ENCODE measurements at regions not wholly inside any gene's neighbourhood (a gene's known extent, or its start where the extent isn't known, plus 50 kb on each side); places are given as distances from the start of the nearest gene placed in this dataset.

- no peak for TF ChIP-seq POLR2A (IDR thresholded peaks at IDR 0.05)
- no peak for TF ChIP-seq CTCF (IDR thresholded peaks at IDR 0.05)
- no peak for TF ChIP-seq POLR2AphosphoS5 (IDR thresholded peaks at IDR 0.05)
Observed at GRCh38 chr15:81558056-81558455, 184.0 kb upstream of the TMC3 start.

All from breast epithelium (tissue), 3 donors.